Lung (tissue), 11 donors: ENCODE measurements at regions not wholly inside any gene's neighbourhood (a gene's known extent, or its start where the extent isn't known, plus 50 kb on each side); places are given as distances from the start of the nearest gene placed in this dataset.

Experiments
- ATAC-seq: fragments of 200-7000 bp; cut with Tn5 transposase; one replicate; pipeline ENCODE4 v1.9.1; 2020; ENCODE audit warnings: moderate number of reproducible peaks; ENCODE audit not compliant: insufficient read depth, low FRiP score
- DNase-seq, 3 donors: peaks; one replicate each; pipeline ENCODE4 v3.0.0-alpha.2; 2013 to 2017
- H3K27ac ChIP-seq, 2 donors: one replicate each; pipeline ENCODE4 v1.5.1; 2013; ENCODE audit warnings: mild to moderate bottlenecking in 2 of 2, moderate library complexity in 2 of 2, control low read depth in 1 of 2, inconsistent platforms in 1 of 2, low read depth in 1 of 2, low read length in 1 of 2
- H3K27me3 ChIP-seq, 3 donors: one replicate each; pipeline ENCODE4 v1.5.1; 2013; ENCODE audit warnings: low read length in 2 of 3; ENCODE audit not compliant: control insufficient read depth in 3 of 3, insufficient read depth in 3 of 3
- H3K36me3 ChIP-seq, 4 donors: one replicate each; pipeline ENCODE4 v1.5.1; 2013; ENCODE audit warnings: low read length in 4 of 4, mild to moderate bottlenecking in 1 of 4, moderate library complexity in 1 of 4; ENCODE audit not compliant: control insufficient read depth in 4 of 4, insufficient read depth in 4 of 4
- H3K4me1 ChIP-seq, 5 donors: one replicate each; pipeline ENCODE4 v1.5.1; 2013; ENCODE audit warnings: low read length in 5 of 5, mild to moderate bottlenecking in 2 of 5, moderate library complexity in 1 of 5; ENCODE audit not compliant: control insufficient read depth in 5 of 5, insufficient read depth in 5 of 5
- H3K4me3 ChIP-seq: one replicate; pipeline ENCODE4 v1.5.1; 2013; ENCODE audit warnings: mild to moderate bottlenecking, control low read depth, moderate library complexity
- H3K9ac ChIP-seq, 2 donors: one replicate each; pipeline ENCODE4 v1.5.1; 2013; ENCODE audit warnings: low read length in 2 of 2, control low read depth in 1 of 2; ENCODE audit not compliant: insufficient read depth in 1 of 2
- H3K9me3 ChIP-seq, 4 donors: one replicate each; pipeline ENCODE4 v1.5.1; 2013; ENCODE audit warnings: low read length in 3 of 4, mild to moderate bottlenecking in 1 of 4, moderate library complexity in 1 of 4; ENCODE audit not compliant: control insufficient read depth in 4 of 4, insufficient read depth in 3 of 4
- WGBS, 2 donors: extraction: QIAGEN DNeasy Blood & Tissue Kit; methylation state at CpG; one replicate each; pipeline ENCODE4 v1.1.7; 2013; 5-methylcytosine and 5-hydroxymethylcytosine counted together
- TF ChIP-seq, protein P1 (sequence below): IDR thresholded peaks from 2 replicates; pipeline ENCODE4 v1.5.1; 2012; ENCODE audit warnings: mild to moderate bottlenecking; ENCODE audit errors: control extremely low read depth, extremely low read depth
- donor health status: control.
- donor health status: control.
- donor health status: Bipolar disorder and iron deficiency.
- donor health status: healthy.
- donor health status: DM: yes; HTN: yes; CAD: no.

DNA sequence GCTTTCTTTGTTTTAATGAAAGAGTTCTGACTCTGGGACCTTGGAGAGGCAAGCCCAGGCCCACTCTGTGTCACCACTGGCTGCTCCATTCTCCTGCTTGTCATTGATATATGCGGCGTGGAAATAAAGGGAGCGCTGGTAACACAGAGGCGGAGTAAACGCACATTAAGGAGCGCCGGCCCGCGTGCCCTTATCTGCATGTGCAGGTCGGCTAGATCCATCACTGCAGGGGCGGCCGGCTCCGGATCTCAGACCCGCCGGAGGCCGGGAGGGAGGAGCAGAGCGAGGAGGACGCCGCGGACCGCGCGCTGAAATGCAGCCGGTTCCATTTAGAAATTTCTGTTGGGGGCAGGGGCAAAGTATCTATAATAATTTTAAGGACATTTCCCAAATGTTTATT lies 70.8 kb downstream of the MRPL36 start:
- Histone ChIP-seq H3K27me3 (peaks cover 0 to 7% (median 4%) of the 10 kb centered on the region in 3 donors), H3K36me3 (no peaks in the 10 kb centered on the region), H3K9ac (no peak overlapping the region), H3K4me3 (no peak overlapping the region), H3K4me1 (peaks cover 0 to 6% (median 0%) of the 10 kb centered on the region in 5 donors), H3K9me3 (peaks cover 0 to 8% (median 0%) of the 10 kb centered on the region in 4 donors), H3K27ac (no peak overlapping the region)
- TF ChIP-seq, protein P1, sequence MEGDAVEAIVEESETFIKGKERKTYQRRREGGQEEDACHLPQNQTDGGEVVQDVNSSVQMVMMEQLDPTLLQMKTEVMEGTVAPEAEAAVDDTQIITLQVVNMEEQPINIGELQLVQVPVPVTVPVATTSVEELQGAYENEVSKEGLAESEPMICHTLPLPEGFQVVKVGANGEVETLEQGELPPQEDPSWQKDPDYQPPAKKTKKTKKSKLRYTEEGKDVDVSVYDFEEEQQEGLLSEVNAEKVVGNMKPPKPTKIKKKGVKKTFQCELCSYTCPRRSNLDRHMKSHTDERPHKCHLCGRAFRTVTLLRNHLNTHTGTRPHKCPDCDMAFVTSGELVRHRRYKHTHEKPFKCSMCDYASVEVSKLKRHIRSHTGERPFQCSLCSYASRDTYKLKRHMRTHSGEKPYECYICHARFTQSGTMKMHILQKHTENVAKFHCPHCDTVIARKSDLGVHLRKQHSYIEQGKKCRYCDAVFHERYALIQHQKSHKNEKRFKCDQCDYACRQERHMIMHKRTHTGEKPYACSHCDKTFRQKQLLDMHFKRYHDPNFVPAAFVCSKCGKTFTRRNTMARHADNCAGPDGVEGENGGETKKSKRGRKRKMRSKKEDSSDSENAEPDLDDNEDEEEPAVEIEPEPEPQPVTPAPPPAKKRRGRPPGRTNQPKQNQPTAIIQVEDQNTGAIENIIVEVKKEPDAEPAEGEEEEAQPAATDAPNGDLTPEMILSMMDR, result no peak
- ATAC-seq, result no peak
- 78 to 93% methylated on average over 24 of the region's 24 CpGs for WGBS, 2 donors
- DNase-seq, result no peak

GRCh38 chr5:1727571-1727970 lies 72.1 kb downstream of the MRPL36 start:
- peaks cover 0 to 8% (median 0%) of the 10 kb centered on the region in 4 donors for H3K9me3 ChIP-seq
- TF ChIP-seq, protein P1, result no peak
- no peaks in the 10 kb centered on the region for H3K36me3 ChIP-seq
- DNase-seq, result no peak
- no peak for ATAC-seq
- H3K4me1 ChIP-seq, result peaks cover 0 to 6% (median 0%) of the 10 kb centered on the region in 5 donors
- peaks cover 0 to 7% (median 4%) of the 10 kb centered on the region in 3 donors for H3K27me3 ChIP-seq
- H3K27ac ChIP-seq, result no peak overlapping the region
- no peak overlapping the region for H3K4me3 ChIP-seq
- no peak overlapping the region for H3K9ac ChIP-seq
- 81 to 82% methylated on average over 19 of the region's 19 CpGs for WGBS, 2 donors

- TF ChIP-seq, protein P1, result no peak
- peaks cover 0 to 6% (median 0%) of the 10 kb centered on the region in 5 donors for H3K4me1 ChIP-seq
- DNase-seq (no peak), ATAC-seq (no peak)
- no peaks in the 10 kb centered on the region for H3K36me3 ChIP-seq
- H3K9ac ChIP-seq, result no peak overlapping the region
- H3K27me3 ChIP-seq, result peaks cover 0 to 7% (median 4%) of the 10 kb centered on the region in 3 donors
- H3K9me3 ChIP-seq, result peaks cover 0 to 8% (median 0%) of the 10 kb centered on the region in 4 donors
- H3K4me3 ChIP-seq, result no peak overlapping the region
- 89 to 92% methylated on average over 11 of the region's 11 CpGs for WGBS, 2 donors
- no peak overlapping the region for H3K27ac ChIP-seq
Observed at GRCh38 chr5:1726956-1727355, 72.7 kb downstream of the MRPL36 start.

- H3K9me3 ChIP-seq, result peaks cover 0 to 8% (median 0%) of the 10 kb centered on the region in 4 donors
- TF ChIP-seq, protein P1, result no peak
- no peak overlapping the region for H3K4me3 ChIP-seq
- no peak overlapping the region for H3K9ac ChIP-seq
- DNase-seq, result no peak
- H3K4me1 ChIP-seq, result peaks cover 0 to 6% (median 0%) of the 10 kb centered on the region in 5 donors
- 89 to 90% methylated on average over 11 of the region's 11 CpGs for WGBS, 2 donors
- H3K27ac ChIP-seq, result no peak overlapping the region
- ATAC-seq, result no peak
- H3K36me3 ChIP-seq, result no peaks in the 10 kb centered on the region
- H3K27me3 ChIP-seq, result peaks cover 0 to 8% (median 7%) of the 10 kb centered on the region in 3 donors
Observed at GRCh38 chr5:1726469-1726865, 73.2 kb downstream of the MRPL36 start.
